ENCODE measurements at regions not wholly inside any gene's neighbourhood (a gene's known extent, or its start where the extent isn't known, plus 50 kb on each side); places are given as distances from the start of the nearest gene placed in this dataset.

DNA sequence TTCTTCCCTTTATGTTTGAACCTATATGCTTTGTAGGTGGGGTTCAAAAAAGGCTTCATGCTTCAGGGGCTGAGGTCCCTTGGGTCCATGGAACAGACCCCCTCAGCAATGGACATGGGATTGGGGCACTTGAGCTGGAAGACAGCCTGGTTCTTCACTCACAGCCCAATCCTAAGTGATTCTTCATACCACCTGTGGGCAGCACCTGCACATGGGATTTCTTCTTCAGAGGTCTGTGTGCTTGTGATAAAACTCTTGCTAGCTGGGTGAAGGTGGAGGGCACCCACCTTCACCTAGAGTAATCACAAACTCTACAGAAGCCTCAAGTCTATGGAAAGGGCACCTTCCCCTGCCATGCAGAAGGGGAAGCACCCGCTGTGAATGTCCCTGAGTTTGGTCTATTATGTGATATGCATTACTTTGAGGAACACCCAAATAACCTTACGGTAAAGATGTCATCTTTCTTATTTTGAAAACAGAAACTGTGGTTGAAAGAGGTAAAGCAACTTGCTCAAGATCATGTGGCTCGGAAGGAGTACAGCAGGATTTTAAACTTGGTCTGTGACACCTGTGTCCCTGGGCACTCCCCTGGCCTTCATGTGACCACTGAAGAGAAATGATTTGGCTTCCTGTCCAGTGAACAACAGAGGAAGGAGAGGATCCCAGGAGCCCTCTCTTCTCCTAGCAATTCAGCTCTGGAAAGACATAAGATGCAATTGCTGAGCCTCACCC lies 469.5 kb upstream of the ZMIZ1 start:
- DNase-seq (ENCODE audit: insufficient read length, low spot score) = no peak
- TF ChIP-seq, protein P1, sequence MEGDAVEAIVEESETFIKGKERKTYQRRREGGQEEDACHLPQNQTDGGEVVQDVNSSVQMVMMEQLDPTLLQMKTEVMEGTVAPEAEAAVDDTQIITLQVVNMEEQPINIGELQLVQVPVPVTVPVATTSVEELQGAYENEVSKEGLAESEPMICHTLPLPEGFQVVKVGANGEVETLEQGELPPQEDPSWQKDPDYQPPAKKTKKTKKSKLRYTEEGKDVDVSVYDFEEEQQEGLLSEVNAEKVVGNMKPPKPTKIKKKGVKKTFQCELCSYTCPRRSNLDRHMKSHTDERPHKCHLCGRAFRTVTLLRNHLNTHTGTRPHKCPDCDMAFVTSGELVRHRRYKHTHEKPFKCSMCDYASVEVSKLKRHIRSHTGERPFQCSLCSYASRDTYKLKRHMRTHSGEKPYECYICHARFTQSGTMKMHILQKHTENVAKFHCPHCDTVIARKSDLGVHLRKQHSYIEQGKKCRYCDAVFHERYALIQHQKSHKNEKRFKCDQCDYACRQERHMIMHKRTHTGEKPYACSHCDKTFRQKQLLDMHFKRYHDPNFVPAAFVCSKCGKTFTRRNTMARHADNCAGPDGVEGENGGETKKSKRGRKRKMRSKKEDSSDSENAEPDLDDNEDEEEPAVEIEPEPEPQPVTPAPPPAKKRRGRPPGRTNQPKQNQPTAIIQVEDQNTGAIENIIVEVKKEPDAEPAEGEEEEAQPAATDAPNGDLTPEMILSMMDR (IDR thresholded peaks at IDR 0.05; ENCODE audit: insufficient read depth, missing control alignments) = no peak
- no peak for FAIRE-seq

- FAIRE-seq = no peak
- no peak for DNase-seq (ENCODE audit: insufficient read length, low spot score)
- TF ChIP-seq, protein P1 (IDR thresholded peaks at IDR 0.05; ENCODE audit: insufficient read depth, missing control alignments) = no peak
These were observed 468.6 kb upstream of the ZMIZ1 start for GRCh38 chr10:78600121-78600665.

DNA sequence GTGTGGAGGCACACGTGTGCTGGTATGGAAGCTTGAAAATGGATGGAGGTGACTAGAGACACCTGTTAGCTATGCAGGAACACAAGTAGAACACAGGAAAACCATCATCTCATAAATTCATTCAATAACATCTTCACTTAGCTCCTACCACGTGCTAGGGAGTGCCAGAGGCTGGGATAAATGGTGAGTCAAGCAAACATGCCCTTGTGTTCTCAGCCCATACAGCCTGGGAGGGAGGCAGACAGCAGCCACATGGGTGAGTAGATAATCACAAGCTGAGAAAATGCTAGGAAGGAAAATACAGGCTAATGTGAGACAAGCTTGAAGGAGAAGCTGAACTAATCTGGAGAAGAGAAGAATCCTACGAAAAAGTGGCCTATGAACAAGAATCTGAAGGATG lies 468.0 kb upstream of the ZMIZ1 start:
- no peak for DNase-seq (ENCODE audit: insufficient read length, low spot score)
- TF ChIP-seq, protein P1 (IDR thresholded peaks at IDR 0.05; ENCODE audit: insufficient read depth, missing control alignments) = no peak

GRCh38 chr10:78602201-78602932 lies 466.4 kb upstream of the ZMIZ1 start:
- DNase-seq (ENCODE audit: insufficient read length, low spot score) (no peak), FAIRE-seq (no peak)
- TF ChIP-seq, protein P1 (IDR thresholded peaks at IDR 0.05; ENCODE audit: insufficient read depth, missing control alignments) = no peak

More for the DNA sequence above, 468.0 kb upstream of the ZMIZ1 start:
- no peak for FAIRE-seq

DNA sequence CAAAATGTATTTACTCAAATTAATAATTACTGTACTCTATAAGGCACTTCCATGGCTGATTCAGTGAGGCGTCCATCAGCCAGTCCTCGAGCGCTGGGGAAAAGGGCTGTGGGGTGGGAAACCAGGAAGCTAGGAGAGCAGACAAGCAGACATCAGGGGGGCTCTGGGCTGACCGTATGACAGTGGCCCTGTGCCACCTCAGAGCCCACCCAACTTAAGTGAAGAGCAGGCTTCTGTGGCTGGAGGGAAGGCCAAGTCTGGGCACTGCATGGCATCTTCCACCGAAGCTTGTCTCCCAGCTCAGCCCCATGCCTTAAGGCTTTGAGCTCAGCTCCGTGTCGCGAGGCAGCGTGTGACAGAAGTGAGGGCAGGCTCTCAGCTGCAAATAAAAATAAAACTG lies 464.5 kb upstream of the ZMIZ1 start:
- no peak for DNase-seq (ENCODE audit: insufficient read length, low spot score)
- TF ChIP-seq, protein P1 (IDR thresholded peaks at IDR 0.05; ENCODE audit: insufficient read depth, missing control alignments) = no peak
- FAIRE-seq = no peak

DNA sequence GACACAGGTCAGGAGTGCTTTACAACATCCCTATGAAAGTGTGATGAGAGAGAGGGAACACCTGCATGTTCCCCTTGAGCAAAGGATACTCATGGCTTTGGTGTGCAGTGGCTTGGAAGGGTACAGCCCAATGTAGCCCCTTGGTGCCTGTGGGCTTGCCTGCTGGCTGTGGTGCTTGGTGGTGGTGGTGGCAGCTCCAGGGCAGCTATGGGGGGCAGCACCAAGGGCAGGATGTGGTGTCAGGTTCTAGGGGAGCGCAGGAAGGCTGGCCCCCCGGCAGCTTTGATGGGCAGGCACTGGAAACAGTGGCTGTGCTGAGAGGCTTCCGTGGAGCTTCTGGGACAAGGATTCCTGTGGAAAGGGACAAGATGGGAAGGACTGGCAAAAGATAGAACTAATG lies 464.0 kb upstream of the ZMIZ1 start:
- FAIRE-seq (no peak), DNase-seq (ENCODE audit: insufficient read length, low spot score) (no peak)
- TF ChIP-seq, protein P1 (IDR thresholded peaks at IDR 0.05; ENCODE audit: insufficient read depth, missing control alignments) = no peak

Measured in D721Med (cell line).